HEK293 (cell line): ENCODE measurements at regions not wholly inside any gene's neighbourhood (a gene's known extent, or its start where the extent isn't known, plus 50 kb on each side); places are given as distances from the start of the nearest gene placed in this dataset.
A peak's percentile ranks its signal among the peaks of the same experiment; 100 is the strongest.

Experiments used
- CTCF ChIA-PET: fragments of 350-600 bp; formaldehyde crosslinking; extraction: SDS; loops from one replicate; lab custom pipeline; 2021; ENCODE audit warnings: antibody characterized with exemption; lab: Yijun Ruan, JAX
- POLR2A ChIA-PET: fragments of 300-600 bp; formaldehyde crosslinking; extraction: SDS; loops from one replicate; lab custom pipeline; 2020; ENCODE audit warnings: antibody characterized with exemption, inconsistent platforms; lab: Yijun Ruan, JAX
- H3K27ac ChIP-seq: fragments of 200-500 bp; sonication (Bioruptor generic); 2 replicates; pipeline ENCODE4 v1.5.1; 2014; ENCODE audit warnings: low read depth, low read length, control low read depth, inconsistent platforms; ENCODE audit errors: extremely low read depth
- H3K36me3 ChIP-seq, 2 experiments: fragments of 200-500 bp in 1 of 2; sonication (Bioruptor generic) in 1 of 2; 1 replicate in 1 of 2; 2 replicates in 1 of 2; pipeline ENCODE4 v1.5.1; 2014 to 2017; ENCODE audit warnings: inconsistent platforms in 2 of 2, low read length in 2 of 2; ENCODE audit not compliant: control insufficient read depth in 2 of 2, insufficient read depth in 1 of 2
- H3K4me1 ChIP-seq: fragments of 200-500 bp; sonication (Bioruptor generic); 2 replicates; pipeline ENCODE4 v1.5.1; 2014; ENCODE audit warnings: mild to moderate bottlenecking, low read length, inconsistent platforms; ENCODE audit not compliant: control insufficient read depth, insufficient read depth
- H3K4me3 ChIP-seq: 2 replicates; pipeline ENCODE4 v1.5.1; 2011; ENCODE audit warnings: low read depth, mild to moderate bottlenecking, control low read depth, low read length, moderate library complexity
- H3K9me3 ChIP-seq: fragments of 200-500 bp; sonication (Bioruptor generic); 2 replicates; pipeline ENCODE4 v1.5.1; 2014; ENCODE audit warnings: low read depth, low read length, inconsistent platforms; ENCODE audit not compliant: control insufficient read depth, insufficient read depth
- BCL6B ChIP-seq: fragments of 450-650 bp; formaldehyde crosslinking; IDR thresholded peaks from 2 replicates; pipeline ENCODE4 v1.5.1; 2017; ENCODE audit warnings: missing biosample characterization, missing genetic modification characterization
- FEZF1 ChIP-seq: fragments of 450-650 bp; formaldehyde crosslinking; IDR thresholded peaks from 2 replicates; pipeline ENCODE4 v1.5.1; 2016; ENCODE audit warnings: missing biosample characterization, missing genetic modification characterization
- IKZF3 ChIP-seq: fragments of 450-650 bp; IDR thresholded peaks from 2 replicates; pipeline ENCODE4 v1.5.0; 2018; ENCODE audit warnings: missing biosample characterization, mild to moderate bottlenecking, missing genetic modification characterization, moderate library complexity
- OVOL3 ChIP-seq: fragments of 450-650 bp; formaldehyde crosslinking; IDR thresholded peaks from 2 replicates; pipeline ENCODE4 v1.5.1; 2016; ENCODE audit warnings: missing biosample characterization, missing genetic modification characterization
- REPIN1 ChIP-seq: fragments of 450-650 bp; formaldehyde crosslinking; IDR thresholded peaks from 2 replicates; pipeline ENCODE4 v1.5.1; 2017; ENCODE audit warnings: missing biosample characterization, missing genetic modification characterization, low read depth
- REST ChIP-seq: fragments of 450-650 bp; formaldehyde crosslinking; IDR thresholded peaks from 2 replicates; pipeline ENCODE4 v1.5.1; 2016; ENCODE audit warnings: missing biosample characterization, missing genetic modification characterization
- SP7 ChIP-seq: fragments of 450-650 bp; formaldehyde crosslinking; IDR thresholded peaks from 2 replicates; pipeline ENCODE4 v1.5.1; 2016; ENCODE audit warnings: missing biosample characterization, missing genetic modification characterization
- YY2 ChIP-seq: fragments of 450-650 bp; formaldehyde crosslinking; IDR thresholded peaks from 2 replicates; pipeline ENCODE4 v1.5.1; 2016; ENCODE audit warnings: missing biosample characterization, missing genetic modification characterization
- ZBTB48 ChIP-seq: fragments of 450-650 bp; formaldehyde crosslinking; IDR thresholded peaks from 2 replicates; pipeline ENCODE4 v1.5.1; 2016; ENCODE audit warnings: missing biosample characterization, missing genetic modification characterization
- ZEB2 ChIP-seq: fragments of 450-650 bp; formaldehyde crosslinking; IDR thresholded peaks from 2 replicates; pipeline ENCODE4 v1.5.1; 2016; ENCODE audit warnings: missing biosample characterization, missing genetic modification characterization
- ZIC2 ChIP-seq: fragments of 450-650 bp; formaldehyde crosslinking; IDR thresholded peaks from 2 replicates; pipeline ENCODE4 v1.5.1; 2016; ENCODE audit warnings: missing biosample characterization, missing genetic modification characterization
- ZNF121 ChIP-seq: fragments of 450-650 bp; formaldehyde crosslinking; IDR thresholded peaks from 2 replicates; pipeline ENCODE4 v1.5.1; 2016; ENCODE audit warnings: missing biosample characterization, missing genetic modification characterization
- ZNF146 ChIP-seq: fragments of 450-650 bp; formaldehyde crosslinking; IDR thresholded peaks from 2 replicates; pipeline ENCODE4 v1.5.1; 2016; ENCODE audit warnings: missing biosample characterization, missing genetic modification characterization
- ZNF175 ChIP-seq: fragments of 450-650 bp; formaldehyde crosslinking; IDR thresholded peaks from 2 replicates; pipeline ENCODE4 v1.5.1; 2016; ENCODE audit warnings: missing biosample characterization, missing genetic modification characterization
- ZNF26 ChIP-seq: fragments of 450-650 bp; formaldehyde crosslinking; IDR thresholded peaks from 2 replicates; pipeline ENCODE4 v1.5.1; 2016; ENCODE audit warnings: missing biosample characterization, missing genetic modification characterization
- ZNF398 ChIP-seq: fragments of 450-650 bp; formaldehyde crosslinking; IDR thresholded peaks from 2 replicates; pipeline ENCODE4 v1.5.1; 2017; ENCODE audit warnings: missing biosample characterization, missing genetic modification characterization
- ZNF571 ChIP-seq: fragments of 450-650 bp; formaldehyde crosslinking; IDR thresholded peaks from 2 replicates; pipeline ENCODE4 v1.5.0; 2017; ENCODE audit warnings: missing biosample characterization, missing genetic modification characterization
- ZNF580 ChIP-seq: fragments of 450-650 bp; formaldehyde crosslinking; IDR thresholded peaks from 2 replicates; pipeline ENCODE4 v1.5.1; 2016; ENCODE audit warnings: missing biosample characterization, missing genetic modification characterization
- ZNF624 ChIP-seq: fragments of 450-650 bp; formaldehyde crosslinking; IDR thresholded peaks from 2 replicates; pipeline ENCODE4 v1.5.1; 2017; ENCODE audit warnings: missing biosample characterization, missing genetic modification characterization
- ZNF645 ChIP-seq: fragments of 450-650 bp; formaldehyde crosslinking; IDR thresholded peaks from 2 replicates; pipeline ENCODE4; 2016; ENCODE audit warnings: missing biosample characterization, missing genetic modification characterization
- ZNF654 ChIP-seq: fragments of 450-650 bp; formaldehyde crosslinking; IDR thresholded peaks from 2 replicates; pipeline ENCODE4 v1.5.1; 2016; ENCODE audit warnings: low read depth, missing biosample characterization, missing genetic modification characterization
- ZNF692 ChIP-seq: fragments of 450-650 bp; formaldehyde crosslinking; IDR thresholded peaks from 2 replicates; pipeline ENCODE4 v1.5.1; 2016; ENCODE audit warnings: missing biosample characterization, missing genetic modification characterization

GRCh38 chr3:64289622-64290021 lies 64.4 kb upstream of the PRICKLE2 start:
- ChIA-PET CTCF (no interaction called here), POLR2A (no interaction called here)
- H3K4me1 ChIP-seq, result no peaks in the 10 kb centered on the region
- TF ChIP-seq REPIN1, result no peak
- TF ChIP-seq ZIC2, result peak; percentile 58; the same call in 1 of the 2 replicates
- TF ChIP-seq ZNF654 (tag by site-specific recombination), result no peak
- no peak for TF ChIP-seq ZNF624 (tag by site-specific recombination)
- no peak overlapping the region for H3K4me3 ChIP-seq
- H3K9me3 ChIP-seq, result no peaks in the 10 kb centered on the region
- H3K36me3 ChIP-seq, result no peaks in the 10 kb centered on the region
- no peak overlapping the region for H3K27ac ChIP-seq

- H3K9me3 ChIP-seq, result no peaks in the 10 kb centered on the region
- no peaks in the 10 kb centered on the region for H3K36me3 ChIP-seq
- ChIA-PET CTCF (interaction anchor here (0.7 kb wide), 1 partner anchor 167 kb away, joined by 4 read pairs; no protein-coding TSS in a partner anchor), POLR2A (no interaction called here)
- no peak overlapping the region for H3K27ac ChIP-seq
- no peak overlapping the region for H3K4me3 ChIP-seq
- TF ChIP-seq ZNF175 (tag by site-specific recombination) (no peak), ZBTB48 (no peak), ZNF645 (tag by site-specific recombination) (no peak), IKZF3 (tag by site-specific recombination) (no peak), ZNF580 (tag by site-specific recombination) (no peak), ZNF624 (tag by site-specific recombination) (no peak), FEZF1 (no peak), ZNF692 (tag by site-specific recombination) (no peak)
- TF ChIP-seq, all 188 proteins: peak for 0
- no peaks in the 10 kb centered on the region for H3K4me1 ChIP-seq
These were observed 53.4 kb upstream of the PRICKLE2 start for GRCh38 chr3:64278625-64279024.

GRCh38 chr3:64276131-64276530 lies 50.9 kb upstream of the PRICKLE2 start:
- CTCF ChIA-PET, result no interaction called here
- H3K4me1 ChIP-seq, result no peaks in the 10 kb centered on the region
- no peaks in the 10 kb centered on the region for H3K9me3 ChIP-seq
- H3K27ac ChIP-seq, result no peak overlapping the region
- no peak overlapping the region for H3K4me3 ChIP-seq
- H3K36me3 ChIP-seq, result no peaks in the 10 kb centered on the region
- POLR2A ChIA-PET, result interaction anchor here (0.7 kb wide), 1 partner anchor 38 kb away, joined by 6 read pairs; no protein-coding TSS in a partner anchor
- TF ChIP-seq ZNF121 (tag by site-specific recombination), result no peak
- TF ChIP-seq ZNF26 (tag by site-specific recombination), result no peak
- TF ChIP-seq ZNF654 (tag by site-specific recombination), result no peak
- no peak for TF ChIP-seq ZEB2 (tag by site-specific recombination)
- no peak for TF ChIP-seq ZNF146 (tag by site-specific recombination)
- TF ChIP-seq ZNF398 (tag by site-specific recombination), result no peak
- TF ChIP-seq OVOL3 (tag by site-specific recombination), result no peak
- TF ChIP-seq YY2 (tag by site-specific recombination), result no peak
- no peak for TF ChIP-seq BCL6B
- no peak for TF ChIP-seq ZNF571 (tag by site-specific recombination)
- no peak for TF ChIP-seq SP7 (tag by site-specific recombination)
- no peak for TF ChIP-seq REST (tag by site-specific recombination)
